Stimulated activated CD4-positive, alpha-beta T cell treated with anti-CD3 and anti-CD28 coated beads, Interleukin-2, amount 100 ng/mL, for 4 hours (primary cell): ENCODE measurements at regions not wholly inside any gene's neighbourhood (a gene's known extent, or its start where the extent isn't known, plus 50 kb on each side); places are given as distances from the start of the nearest gene placed in this dataset.
"Not testable (repeated sequence)": the region's sequence is repeated elsewhere in the genome, so short reads cannot be mapped to it uniquely, and the experiment has no call there.

Source experiments
- DNase-seq: peaks from one replicate; pipeline ENCODE4 v3.0.0-alpha.2; 2020; ENCODE audit warnings: low read depth

- no peak for DNase-seq
Measured at GRCh38 chr10:9045311-9045710, 990.8 kb downstream of the GATA3 start.

GRCh38 chr10:9051328-9051974, 997.0 kb downstream of the GATA3 start:
- no peak for DNase-seq

GRCh38 chr10:9052767-9053166, 998.3 kb downstream of the GATA3 start:
- DNase-seq, result no peak

GRCh38 chr10:9056521-9056920, 1002.0 kb downstream of the GATA3 start:
- DNase-seq, result no peak

GRCh38 chr10:9057293-9057692, 1002.8 kb downstream of the GATA3 start:
- not testable (repeated sequence) for DNase-seq

GRCh38 chr10:9060314-9060713, 1005.8 kb downstream of the GATA3 start:
- DNase-seq, result no peak

- no peak for DNase-seq
Measured at GRCh38 chr10:9061871-9062270, 1007.4 kb downstream of the GATA3 start.

GRCh38 chr10:9066152-9066551, 1011.7 kb downstream of the GATA3 start:
- no peak for DNase-seq

GRCh38 chr10:9068003-9068402, 1013.5 kb downstream of the GATA3 start:
- DNase-seq, result no peak

GRCh38 chr10:9069136-9069535, 1014.6 kb downstream of the GATA3 start:
- no peak for DNase-seq

- no peak for DNase-seq
Measured at GRCh38 chr10:9075420-9075819, 1020.9 kb downstream of the GATA3 start.

- no peak for DNase-seq
Measured at GRCh38 chr10:9076066-9076465, 1021.6 kb downstream of the GATA3 start.

GRCh38 chr10:9081253-9081652, 1026.8 kb downstream of the GATA3 start:
- DNase-seq, result no peak

- DNase-seq, result no peak
Measured at GRCh38 chr10:9081961-9082360, 1027.5 kb downstream of the GATA3 start.

GRCh38 chr10:9091530-9092093, 1037.1 kb downstream of the GATA3 start:
- no peak for DNase-seq

GRCh38 chr10:9096288-9096687, 1041.8 kb downstream of the GATA3 start:
- no peak for DNase-seq

- DNase-seq, result no peak
Measured at GRCh38 chr10:9097206-9097990, 1042.9 kb downstream of the GATA3 start.

GRCh38 chr10:9097991-9098306, 1043.5 kb downstream of the GATA3 start:
- no peak for DNase-seq

GRCh38 chr10:9102026-9102425, 1047.5 kb downstream of the GATA3 start:
- no peak for DNase-seq

GRCh38 chr10:9103301-9103700, 1048.8 kb downstream of the GATA3 start:
- no peak for DNase-seq

- DNase-seq, result no peak
Measured at GRCh38 chr10:9111976-9112375, 1057.5 kb downstream of the GATA3 start.

GRCh38 chr10:9126728-9127127, 1072.2 kb downstream of the GATA3 start:
- no peak for DNase-seq

GRCh38 chr10:9137368-9137767, 1082.9 kb downstream of the GATA3 start:
- DNase-seq, result no peak

- not testable (repeated sequence) for DNase-seq
Measured at GRCh38 chr10:9138829-9139228, 1084.3 kb downstream of the GATA3 start.
